ENCODE measurements at regions not wholly inside any gene's neighbourhood (a gene's known extent, or its start where the extent isn't known, plus 50 kb on each side); places are given as distances from the start of the nearest gene placed in this dataset.

DNA sequence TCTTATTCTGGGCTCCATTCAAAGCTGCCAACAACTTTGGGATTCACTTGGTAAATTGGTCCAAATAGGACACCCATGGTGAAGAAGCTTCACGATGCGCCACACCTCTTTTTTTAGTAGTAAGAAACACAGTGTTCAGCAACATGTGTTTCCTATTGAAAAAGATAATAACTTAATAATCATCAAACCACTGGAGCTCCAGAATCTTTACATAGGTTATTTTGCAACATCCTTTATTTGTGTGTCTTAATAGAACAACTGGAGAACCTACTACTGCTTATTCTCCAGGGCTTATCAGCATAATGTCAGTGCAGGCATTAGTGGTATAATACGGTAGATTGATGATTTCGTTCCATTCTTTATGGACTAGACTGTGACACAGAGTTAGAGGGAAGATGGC lies 63.3 kb upstream of the DAPK1 start:
- no peak overlapping the region for H3K4me2 ChIP-seq (ENCODE audit: low read length)
- H3K27ac ChIP-seq (ENCODE audit: low read length), result no peak overlapping the region
- no peak overlapping the region for H2AFZ ChIP-seq (ENCODE audit: low read depth, low read length)
- H3K36me3 ChIP-seq (replicated peaks; ENCODE audit: low read depth, low read length), result no peaks in the 10 kb centered on the region
- no peaks in the 10 kb centered on the region for H3K4me1 ChIP-seq (ENCODE audit: low read length)
- no peaks in the 10 kb centered on the region for H4K20me1 ChIP-seq (ENCODE audit: insufficient read depth, low read length)
- no peak overlapping the region for H3K4me3 ChIP-seq (ENCODE audit: low read length)
- no peaks in the 10 kb centered on the region for H3K27me3 ChIP-seq (ENCODE audit: low read depth, low read length)
- no peaks in the 10 kb centered on the region for H3K9me3 ChIP-seq (ENCODE audit: insufficient read depth, low read length)
- H3K9ac ChIP-seq (ENCODE audit: low read length), result no peak overlapping the region
- TF ChIP-seq, protein P1, sequence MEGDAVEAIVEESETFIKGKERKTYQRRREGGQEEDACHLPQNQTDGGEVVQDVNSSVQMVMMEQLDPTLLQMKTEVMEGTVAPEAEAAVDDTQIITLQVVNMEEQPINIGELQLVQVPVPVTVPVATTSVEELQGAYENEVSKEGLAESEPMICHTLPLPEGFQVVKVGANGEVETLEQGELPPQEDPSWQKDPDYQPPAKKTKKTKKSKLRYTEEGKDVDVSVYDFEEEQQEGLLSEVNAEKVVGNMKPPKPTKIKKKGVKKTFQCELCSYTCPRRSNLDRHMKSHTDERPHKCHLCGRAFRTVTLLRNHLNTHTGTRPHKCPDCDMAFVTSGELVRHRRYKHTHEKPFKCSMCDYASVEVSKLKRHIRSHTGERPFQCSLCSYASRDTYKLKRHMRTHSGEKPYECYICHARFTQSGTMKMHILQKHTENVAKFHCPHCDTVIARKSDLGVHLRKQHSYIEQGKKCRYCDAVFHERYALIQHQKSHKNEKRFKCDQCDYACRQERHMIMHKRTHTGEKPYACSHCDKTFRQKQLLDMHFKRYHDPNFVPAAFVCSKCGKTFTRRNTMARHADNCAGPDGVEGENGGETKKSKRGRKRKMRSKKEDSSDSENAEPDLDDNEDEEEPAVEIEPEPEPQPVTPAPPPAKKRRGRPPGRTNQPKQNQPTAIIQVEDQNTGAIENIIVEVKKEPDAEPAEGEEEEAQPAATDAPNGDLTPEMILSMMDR (IDR thresholded peaks at IDR 0.05; ENCODE audit: low read depth, low read length), result no peak
- TF ChIP-seq EZH2phosphoT487 (IDR thresholded peaks at IDR 0.05; ENCODE audit: low read depth), result no peak
- no peaks in the 10 kb centered on the region for H3K79me2 ChIP-seq (ENCODE audit: low read length)

DNA sequence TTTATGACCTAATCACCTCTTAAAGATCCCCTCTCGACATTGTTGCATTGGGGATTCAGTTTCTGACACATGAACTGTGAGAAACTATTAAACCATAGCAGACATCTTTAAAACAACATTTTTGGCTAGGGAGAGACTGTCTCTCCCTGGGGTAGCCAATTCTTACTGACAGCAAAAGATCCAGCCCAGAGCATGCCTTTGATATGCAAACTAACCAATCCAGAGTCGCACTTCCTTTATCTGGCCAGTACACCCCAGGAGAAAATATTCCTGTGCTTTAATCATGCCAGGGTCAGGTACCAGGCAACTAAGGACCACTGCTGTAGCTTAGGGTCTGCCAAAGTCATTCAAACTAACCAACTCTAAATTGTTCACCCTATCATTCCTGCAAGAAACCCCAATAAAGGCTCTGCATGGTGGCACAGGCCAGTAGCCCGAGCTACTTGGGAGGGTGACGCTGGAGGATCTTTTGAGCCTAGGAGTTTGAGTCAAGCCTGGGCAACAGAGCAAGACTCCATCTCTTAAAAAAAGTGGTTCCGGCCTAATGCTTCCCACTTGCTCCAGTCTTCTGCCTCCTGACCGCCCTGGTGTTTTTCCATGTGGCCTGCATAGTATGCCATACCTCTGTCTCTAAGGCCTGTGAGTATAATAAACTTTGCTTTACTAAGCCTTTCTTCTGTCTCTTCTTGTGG lies 62.3 kb upstream of the DAPK1 start:
- Histone ChIP-seq H4K20me1 (ENCODE audit: insufficient read depth, low read length) (no peaks in the 10 kb centered on the region), H2AFZ (ENCODE audit: low read depth, low read length) (no peak overlapping the region), H3K27me3 (ENCODE audit: low read depth, low read length) (no peaks in the 10 kb centered on the region), H3K9me3 (ENCODE audit: insufficient read depth, low read length) (no peaks in the 10 kb centered on the region), H3K4me2 (ENCODE audit: low read length) (no peak overlapping the region), H3K4me3 (ENCODE audit: low read length) (no peak overlapping the region), H3K27ac (ENCODE audit: low read length) (no peak overlapping the region), H3K4me1 (ENCODE audit: low read length) (no peaks in the 10 kb centered on the region), H3K36me3 (replicated peaks; ENCODE audit: low read depth, low read length) (no peaks in the 10 kb centered on the region), H3K79me2 (ENCODE audit: low read length) (no peaks in the 10 kb centered on the region), H3K9ac (ENCODE audit: low read length) (no peak overlapping the region)
- TF ChIP-seq, protein P1 (IDR thresholded peaks at IDR 0.05; ENCODE audit: low read depth, low read length), result no peak
- TF ChIP-seq EZH2phosphoT487 (IDR thresholded peaks at IDR 0.05; ENCODE audit: low read depth), result no peak

DNA sequence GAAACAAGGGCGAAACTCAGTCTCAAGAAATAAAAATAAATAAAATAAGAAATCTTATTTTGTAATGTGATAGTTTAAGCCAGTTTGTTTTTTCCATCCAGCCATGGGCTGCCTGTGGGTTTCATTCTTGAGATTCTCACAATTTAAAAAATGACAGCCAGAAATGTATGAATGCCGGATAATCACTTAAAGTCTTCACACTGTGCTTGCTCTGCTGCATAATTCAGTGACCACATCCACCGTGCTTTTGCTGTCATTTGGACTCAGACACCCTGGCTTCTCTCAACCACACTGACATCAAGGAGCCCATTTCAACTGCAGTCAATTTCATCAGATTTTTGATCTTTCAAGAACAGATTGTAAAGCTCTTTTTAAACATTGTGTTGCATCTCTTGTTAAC lies 61.0 kb upstream of the DAPK1 start:
- no peak for TF ChIP-seq EZH2phosphoT487 (IDR thresholded peaks at IDR 0.05; ENCODE audit: low read depth)
- TF ChIP-seq, protein P1 (IDR thresholded peaks at IDR 0.05; ENCODE audit: low read depth, low read length), result no peak
- Histone ChIP-seq H3K27ac (ENCODE audit: low read length) (no peak overlapping the region), H2AFZ (ENCODE audit: low read depth, low read length) (no peak overlapping the region), H3K36me3 (replicated peaks; ENCODE audit: low read depth, low read length) (no peaks in the 10 kb centered on the region), H3K9ac (ENCODE audit: low read length) (no peak overlapping the region), H3K4me2 (ENCODE audit: low read length) (no peak overlapping the region), H3K27me3 (ENCODE audit: low read depth, low read length) (no peaks in the 10 kb centered on the region), H3K4me3 (ENCODE audit: low read length) (no peak overlapping the region), H4K20me1 (ENCODE audit: insufficient read depth, low read length) (no peaks in the 10 kb centered on the region), H3K9me3 (ENCODE audit: insufficient read depth, low read length) (no peaks in the 10 kb centered on the region), H3K4me1 (ENCODE audit: low read length) (no peaks in the 10 kb centered on the region), H3K79me2 (ENCODE audit: low read length) (no peaks in the 10 kb centered on the region)

DNA sequence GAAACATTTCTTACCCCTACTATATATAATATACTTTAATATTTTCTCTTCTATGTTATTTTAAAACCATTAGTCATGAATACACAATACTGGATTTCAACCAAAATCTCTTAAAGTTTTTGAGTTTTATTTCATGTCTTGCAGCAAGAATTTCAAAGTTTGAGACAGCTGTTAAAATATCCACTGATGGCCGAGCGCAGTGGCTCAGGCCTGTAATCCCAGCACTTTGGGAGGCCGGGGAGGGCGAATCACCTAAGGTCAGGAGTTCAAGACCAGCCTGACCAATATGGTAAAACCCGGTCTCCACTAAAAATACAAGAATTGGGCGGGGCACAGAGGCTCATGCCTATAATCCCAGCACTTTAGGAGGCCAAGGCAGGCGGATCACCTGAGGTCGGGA lies 59.7 kb upstream of the DAPK1 start:
- no peak overlapping the region for H3K4me3 ChIP-seq (ENCODE audit: low read length)
- no peaks in the 10 kb centered on the region for H3K36me3 ChIP-seq (replicated peaks; ENCODE audit: low read depth, low read length)
- no peaks in the 10 kb centered on the region for H3K9me3 ChIP-seq (ENCODE audit: insufficient read depth, low read length)
- H3K79me2 ChIP-seq (ENCODE audit: low read length), result no peaks in the 10 kb centered on the region
- H3K4me1 ChIP-seq (ENCODE audit: low read length), result no peaks in the 10 kb centered on the region
- no peak overlapping the region for H3K9ac ChIP-seq (ENCODE audit: low read length)
- no peak overlapping the region for H3K4me2 ChIP-seq (ENCODE audit: low read length)
- H3K27ac ChIP-seq (ENCODE audit: low read length), result no peak overlapping the region
- no peaks in the 10 kb centered on the region for H3K27me3 ChIP-seq (ENCODE audit: low read depth, low read length)
- H2AFZ ChIP-seq (ENCODE audit: low read depth, low read length), result no peak overlapping the region
- TF ChIP-seq, protein P1 (IDR thresholded peaks at IDR 0.05; ENCODE audit: low read depth, low read length), result no peak
- TF ChIP-seq EZH2phosphoT487 (IDR thresholded peaks at IDR 0.05; ENCODE audit: low read depth), result no peak
- no peaks in the 10 kb centered on the region for H4K20me1 ChIP-seq (ENCODE audit: insufficient read depth, low read length)
